ENCODE measurements at regions not wholly inside any gene's neighbourhood (a gene's known extent, or its start where the extent isn't known, plus 50 kb on each side); places are given as distances from the start of the nearest gene placed in this dataset.
"Not testable (repeated sequence)": the region's sequence is repeated elsewhere in the genome, so short reads cannot be mapped to it uniquely, and the experiment has no call there.

DNA sequence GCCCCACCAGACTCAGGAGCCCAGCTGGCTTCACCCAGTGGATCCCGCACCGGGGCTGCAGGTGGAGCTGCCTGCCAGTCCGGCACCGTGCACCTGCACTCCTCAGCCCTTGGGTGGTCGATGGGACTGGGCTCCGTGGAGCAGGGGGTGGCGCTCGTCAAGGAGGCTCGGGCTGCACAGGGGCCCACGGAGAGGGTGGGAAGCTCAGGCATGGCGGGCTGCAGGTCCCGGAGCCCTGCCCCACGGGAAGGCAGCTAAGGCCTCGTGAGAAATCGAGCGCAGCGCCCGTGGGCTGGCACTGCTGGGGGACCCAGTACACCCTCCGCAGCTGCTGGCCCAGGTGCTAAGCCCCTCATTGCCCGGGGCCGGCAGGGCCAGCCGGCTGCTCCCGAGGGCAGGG lies 766.1 kb downstream of the RAPGEF2 start:
- H3K4me1 ChIP-seq (ENCODE audit: control insufficient read depth in 1 of 2, insufficient read depth in 2 of 2, low read length in 2 of 2); H3K4me3 ChIP-seq (ENCODE audit: low read length in 2 of 2); intact Hi-C loops (cut with DNase I); H3K36me3 ChIP-seq (ENCODE audit: control insufficient read depth in 1 of 2, insufficient read depth in 2 of 2, low read length in 1 of 2); H3K9me3 ChIP-seq (ENCODE audit: control insufficient read depth, low read length); H3K27me3 ChIP-seq (ENCODE audit: control insufficient read depth in 1 of 2, insufficient read depth in 2 of 2, low read length in 1 of 2); H3K27ac ChIP-seq (ENCODE audit: low read depth in 1 of 2, low read length in 2 of 2); ATAC-seq (ENCODE audit: low FRiP score): not testable (repeated sequence)
- WGBS, 2 donors = 92 to 97% methylated on average over 19 to 23 of the region's 23 CpGs
- peak in 1 of 2 donors; percentile 63 for DNase-seq

DNA sequence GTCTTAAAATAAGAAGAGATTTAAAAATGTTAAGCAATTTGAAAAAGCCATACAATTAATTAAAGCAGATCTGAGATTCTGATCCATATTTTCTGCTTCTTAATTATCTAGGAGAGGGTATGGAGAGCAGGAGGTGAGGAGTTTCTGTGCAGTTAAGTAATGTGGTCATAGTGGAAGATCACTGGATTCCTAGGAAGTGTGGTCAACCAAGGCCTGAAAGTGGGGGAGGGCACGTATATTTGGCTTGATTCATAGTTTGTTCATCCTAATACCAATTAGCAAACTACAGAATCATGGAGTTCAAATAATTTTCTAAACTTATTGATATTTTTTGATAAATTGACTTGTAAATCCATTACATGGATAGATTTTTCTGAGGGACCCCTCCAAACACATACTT lies 768.3 kb downstream of the RAPGEF2 start:
- Histone ChIP-seq H3K27me3 (ENCODE audit: control insufficient read depth in 1 of 2, insufficient read depth in 2 of 2, low read length in 1 of 2) (no peaks in the 10 kb centered on the region), H3K4me3 (ENCODE audit: low read length in 2 of 2) (no peak overlapping the region), H3K4me1 (ENCODE audit: control insufficient read depth in 1 of 2, insufficient read depth in 2 of 2, low read length in 2 of 2) (no peaks in the 10 kb centered on the region), H3K36me3 (ENCODE audit: control insufficient read depth in 1 of 2, insufficient read depth in 2 of 2, low read length in 1 of 2) (no peaks in the 10 kb centered on the region), H3K9me3 (ENCODE audit: control insufficient read depth, low read length) (no peaks in the 10 kb centered on the region), H3K27ac (ENCODE audit: low read depth in 1 of 2, low read length in 2 of 2) (no peak overlapping the region)
- 86% methylated on average over 1 of the region's 1 CpG for WGBS, 2 donors
- intact Hi-C loops (cut with DNase I) = no loop called here
- no peak for DNase-seq
- ATAC-seq (ENCODE audit: low FRiP score) = no peak

DNA sequence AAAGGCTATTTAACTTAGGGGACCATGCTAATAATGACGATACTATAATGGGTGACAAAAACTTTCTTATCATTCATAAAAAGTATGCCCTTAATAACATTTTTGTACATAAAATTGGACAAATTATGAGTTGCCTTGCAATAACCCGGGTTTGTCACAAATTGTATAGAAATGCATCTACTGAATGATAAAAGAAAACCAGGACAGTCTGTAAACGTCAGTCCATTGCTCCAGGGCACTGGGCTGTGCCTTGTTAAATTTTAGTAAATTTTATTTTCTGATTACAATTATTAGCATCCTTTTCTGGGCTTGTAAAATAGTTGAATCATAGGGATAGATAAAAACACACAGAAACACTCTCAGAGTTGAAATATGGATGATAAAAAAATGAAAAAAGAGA lies 778.3 kb downstream of the RAPGEF2 start:
- Histone ChIP-seq H3K4me1 (ENCODE audit: control insufficient read depth in 1 of 2, insufficient read depth in 2 of 2, low read length in 2 of 2) (no peaks in the 10 kb centered on the region), H3K27me3 (ENCODE audit: control insufficient read depth in 1 of 2, insufficient read depth in 2 of 2, low read length in 1 of 2) (no peaks in the 10 kb centered on the region)
- no peak for ATAC-seq (ENCODE audit: low FRiP score)

DNA sequence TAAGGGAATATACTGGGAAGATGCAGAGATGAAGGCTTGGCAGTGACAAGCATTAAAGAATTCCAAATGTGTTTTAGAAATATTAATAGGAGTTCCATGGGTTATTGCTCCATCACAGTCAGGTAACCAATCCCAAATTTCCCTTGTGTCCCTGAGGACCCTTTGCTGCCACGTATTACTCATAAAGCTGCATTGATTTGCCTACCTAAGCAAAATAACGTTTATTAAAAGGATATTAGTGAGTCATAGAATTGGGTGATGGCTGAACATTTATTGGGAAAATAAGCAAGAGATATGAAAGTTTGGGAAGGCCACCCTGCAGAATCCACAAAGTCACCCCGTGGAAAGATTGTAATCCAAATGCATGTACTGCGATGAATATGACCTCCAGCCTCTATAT lies 782.1 kb downstream of the RAPGEF2 start:
- WGBS, 2 donors = 60 to 63% methylated on average over 4 of the region's 4 CpGs

More for the DNA sequence above, 778.3 kb downstream of the RAPGEF2 start:
- no peaks in the 10 kb centered on the region for H3K9me3 ChIP-seq (ENCODE audit: control insufficient read depth, low read length)
- intact Hi-C loops (cut with DNase I) = no loop called here
- no peak for DNase-seq
- H3K27ac ChIP-seq (ENCODE audit: low read depth in 1 of 2, low read length in 2 of 2) = no peak overlapping the region
- WGBS, 2 donors = 71 to 78% methylated on average over 3 of the region's 3 CpGs
- H3K4me3 ChIP-seq (ENCODE audit: low read length in 2 of 2) = no peak overlapping the region
- H3K36me3 ChIP-seq (ENCODE audit: control insufficient read depth in 1 of 2, insufficient read depth in 2 of 2, low read length in 1 of 2) = no peaks in the 10 kb centered on the region

DNA sequence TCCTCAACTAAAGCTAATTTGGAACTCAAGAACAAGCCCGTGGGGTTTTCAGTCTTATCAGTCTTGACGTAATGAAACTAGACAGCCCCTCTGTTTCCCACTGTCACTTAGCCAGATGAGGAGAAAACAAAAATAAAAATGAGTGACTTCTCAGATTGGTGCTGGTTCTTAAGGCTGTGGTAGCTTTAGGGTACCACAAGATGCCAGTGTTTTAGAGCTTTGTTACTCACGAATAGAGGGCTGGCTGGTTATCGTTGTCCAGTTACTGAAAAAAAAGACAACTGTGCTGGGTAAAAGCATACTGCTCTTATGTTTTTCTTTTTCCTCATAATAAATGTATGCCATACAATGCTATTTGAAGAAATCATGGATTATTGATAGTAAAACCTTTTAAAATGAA lies 796.7 kb downstream of the RAPGEF2 start:
- H3K27ac ChIP-seq (ENCODE audit: low read depth in 1 of 2, low read length in 2 of 2) = no peak overlapping the region
- no peaks in the 10 kb centered on the region for H3K4me1 ChIP-seq (ENCODE audit: control insufficient read depth in 1 of 2, insufficient read depth in 2 of 2, low read length in 2 of 2)
- H3K4me3 ChIP-seq (ENCODE audit: low read length in 2 of 2) = no peak overlapping the region
- no peaks in the 10 kb centered on the region for H3K27me3 ChIP-seq (ENCODE audit: control insufficient read depth in 1 of 2, insufficient read depth in 2 of 2, low read length in 1 of 2)
- ATAC-seq (ENCODE audit: low FRiP score) (no peak), DNase-seq (no peak)
- H3K9me3 ChIP-seq (ENCODE audit: control insufficient read depth, low read length) = no peaks in the 10 kb centered on the region
- intact Hi-C loops (cut with DNase I) = no loop called here
- 25 to 38% methylated on average over 4 of the region's 4 CpGs for WGBS, 2 donors
- H3K36me3 ChIP-seq (ENCODE audit: control insufficient read depth in 1 of 2, insufficient read depth in 2 of 2, low read length in 1 of 2) = no peaks in the 10 kb centered on the region

More for the DNA sequence above, 782.1 kb downstream of the RAPGEF2 start:
- no peaks in the 10 kb centered on the region for H3K36me3 ChIP-seq (ENCODE audit: control insufficient read depth in 1 of 2, insufficient read depth in 2 of 2, low read length in 1 of 2)
- no peaks in the 10 kb centered on the region for H3K9me3 ChIP-seq (ENCODE audit: control insufficient read depth, low read length)
- H3K4me1 ChIP-seq (ENCODE audit: control insufficient read depth in 1 of 2, insufficient read depth in 2 of 2, low read length in 2 of 2) = no peaks in the 10 kb centered on the region
- no peaks in the 10 kb centered on the region for H3K27me3 ChIP-seq (ENCODE audit: control insufficient read depth in 1 of 2, insufficient read depth in 2 of 2, low read length in 1 of 2)
- no peak for DNase-seq
- H3K27ac ChIP-seq (ENCODE audit: low read depth in 1 of 2, low read length in 2 of 2) = no peak overlapping the region
- intact Hi-C loops (cut with DNase I) = no loop called here
- no peak for ATAC-seq (ENCODE audit: low FRiP score)
- H3K4me3 ChIP-seq (ENCODE audit: low read length in 2 of 2) = no peak overlapping the region

DNA sequence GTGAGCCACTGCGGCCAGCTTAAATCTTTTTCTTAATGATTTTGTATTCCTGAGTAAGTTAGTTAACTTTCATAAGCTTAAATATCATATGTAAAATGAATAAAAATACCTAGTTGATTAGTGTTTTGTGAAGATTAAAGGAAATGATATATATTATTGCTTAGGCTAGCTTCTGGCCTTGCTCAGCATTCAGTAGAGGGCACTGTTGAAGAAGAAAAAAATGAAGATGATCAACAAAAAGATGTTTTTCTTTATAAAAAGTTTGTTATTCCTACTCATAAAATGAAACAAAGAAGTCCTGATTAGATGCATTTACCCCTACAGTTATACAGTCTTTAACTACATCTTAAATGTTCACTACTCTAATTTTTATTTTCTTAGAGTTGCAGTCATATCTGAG lies 797.7 kb downstream of the RAPGEF2 start:
- no peak overlapping the region for H3K4me3 ChIP-seq (ENCODE audit: low read length in 2 of 2)
- DNase-seq = no peak
- 93 to 97% methylated on average over 1 of the region's 1 CpG for WGBS, 2 donors

DNA sequence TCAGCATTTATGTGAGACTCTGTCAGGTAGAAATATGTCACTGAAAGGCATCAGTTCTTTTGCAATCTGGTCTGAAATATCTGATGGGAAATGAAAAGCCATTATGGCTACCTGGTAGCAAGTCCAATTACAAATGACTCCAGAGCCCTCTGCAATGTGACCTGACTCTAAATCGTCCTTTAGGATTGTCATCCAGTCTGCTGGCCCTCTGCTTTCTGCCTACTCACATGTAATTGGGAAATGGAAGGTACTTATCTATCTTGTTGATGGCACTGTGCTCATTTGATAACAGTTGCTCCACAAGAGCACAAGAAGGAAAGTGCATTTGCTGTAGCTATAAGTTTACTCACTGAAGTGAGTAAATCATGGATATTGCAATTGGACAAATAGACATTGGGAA lies 799.8 kb downstream of the RAPGEF2 start:
- ATAC-seq (ENCODE audit: low FRiP score) (no peak), DNase-seq (no peak)
- no peak overlapping the region for H3K4me3 ChIP-seq (ENCODE audit: low read length in 2 of 2)
- no peaks in the 10 kb centered on the region for H3K4me1 ChIP-seq (ENCODE audit: control insufficient read depth in 1 of 2, insufficient read depth in 2 of 2, low read length in 2 of 2)
- 0 to 28% methylated on average over 1 of the region's 1 CpG for WGBS, 2 donors
- no peaks in the 10 kb centered on the region for H3K36me3 ChIP-seq (ENCODE audit: control insufficient read depth in 1 of 2, insufficient read depth in 2 of 2, low read length in 1 of 2)
- intact Hi-C loops (cut with DNase I) = no loop called here
- no peaks in the 10 kb centered on the region for H3K9me3 ChIP-seq (ENCODE audit: control insufficient read depth, low read length)
- no peak overlapping the region for H3K27ac ChIP-seq (ENCODE audit: low read depth in 1 of 2, low read length in 2 of 2)
- no peaks in the 10 kb centered on the region for H3K27me3 ChIP-seq (ENCODE audit: control insufficient read depth in 1 of 2, insufficient read depth in 2 of 2, low read length in 1 of 2)

More for the DNA sequence above, 797.7 kb downstream of the RAPGEF2 start:
- H3K27me3 ChIP-seq (ENCODE audit: control insufficient read depth in 1 of 2, insufficient read depth in 2 of 2, low read length in 1 of 2) = no peaks in the 10 kb centered on the region
- no peak for ATAC-seq (ENCODE audit: low FRiP score)
- no peaks in the 10 kb centered on the region for H3K36me3 ChIP-seq (ENCODE audit: control insufficient read depth in 1 of 2, insufficient read depth in 2 of 2, low read length in 1 of 2)
- intact Hi-C loops (cut with DNase I) = no loop called here
- no peak overlapping the region for H3K27ac ChIP-seq (ENCODE audit: low read depth in 1 of 2, low read length in 2 of 2)
- H3K9me3 ChIP-seq (ENCODE audit: control insufficient read depth, low read length) = no peaks in the 10 kb centered on the region
- no peaks in the 10 kb centered on the region for H3K4me1 ChIP-seq (ENCODE audit: control insufficient read depth in 1 of 2, insufficient read depth in 2 of 2, low read length in 2 of 2)

DNA sequence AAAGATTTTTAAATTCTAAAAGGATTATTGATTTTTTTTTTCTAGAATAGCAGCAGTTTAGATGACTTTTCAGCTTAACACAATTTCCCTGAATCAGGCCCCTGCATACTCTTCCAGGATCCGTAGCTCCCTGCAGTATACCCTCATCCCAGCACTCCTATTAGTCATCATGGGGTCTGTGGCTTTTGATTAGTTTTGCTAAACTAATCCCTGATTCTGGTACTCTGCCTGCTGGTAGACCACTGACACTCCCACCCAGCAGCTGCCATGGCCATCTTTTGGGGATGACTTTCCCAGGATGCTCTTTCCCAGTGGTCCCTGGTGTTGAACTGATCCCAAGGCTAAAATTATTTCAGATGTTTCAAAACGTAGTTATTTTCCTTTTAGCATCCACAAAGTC lies 802.0 kb downstream of the RAPGEF2 start:
- intact Hi-C loops (cut with DNase I) = no loop called here

DNA sequence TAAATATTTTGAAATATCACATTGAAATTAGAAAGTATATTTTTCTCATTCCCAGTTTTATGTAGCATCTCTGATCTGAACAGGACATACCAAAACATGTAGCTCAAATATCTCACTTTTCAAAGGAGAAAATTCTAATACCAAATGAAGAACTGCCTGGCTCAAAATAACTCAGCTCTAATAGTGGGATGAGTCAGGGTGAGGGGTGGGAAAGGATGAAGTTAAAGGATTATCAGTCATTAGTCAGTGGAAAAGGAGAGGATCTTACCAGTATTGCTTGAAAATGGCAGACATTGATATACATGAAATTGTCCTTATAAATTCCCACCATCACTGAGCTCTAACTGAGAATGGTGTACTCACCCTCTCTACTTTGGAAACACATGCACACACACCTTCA lies 803.2 kb downstream of the RAPGEF2 start:
- peaks cover 5% of the 10 kb centered on the region for H3K9me3 ChIP-seq (ENCODE audit: control insufficient read depth, low read length)
- no peak overlapping the region for H3K27ac ChIP-seq (ENCODE audit: low read depth in 1 of 2, low read length in 2 of 2)
- no peak for DNase-seq
- no peaks in the 10 kb centered on the region for H3K27me3 ChIP-seq (ENCODE audit: control insufficient read depth in 1 of 2, insufficient read depth in 2 of 2, low read length in 1 of 2)
- H3K36me3 ChIP-seq (ENCODE audit: control insufficient read depth in 1 of 2, insufficient read depth in 2 of 2, low read length in 1 of 2) = no peaks in the 10 kb centered on the region
- H3K4me3 ChIP-seq (ENCODE audit: low read length in 2 of 2) = no peak overlapping the region
- no peaks in the 10 kb centered on the region for H3K4me1 ChIP-seq (ENCODE audit: control insufficient read depth in 1 of 2, insufficient read depth in 2 of 2, low read length in 2 of 2)
- no peak for ATAC-seq (ENCODE audit: low FRiP score)
- intact Hi-C loops (cut with DNase I) = no loop called here

More for the DNA sequence above, 802.0 kb downstream of the RAPGEF2 start:
- WGBS, 2 donors = 50 to 56% methylated on average over 2 of the region's 2 CpGs
- H3K4me3 ChIP-seq (ENCODE audit: low read length in 2 of 2) = no peak overlapping the region
- no peak for DNase-seq
- H3K4me1 ChIP-seq (ENCODE audit: control insufficient read depth in 1 of 2, insufficient read depth in 2 of 2, low read length in 2 of 2) = no peaks in the 10 kb centered on the region
- no peaks in the 10 kb centered on the region for H3K27me3 ChIP-seq (ENCODE audit: control insufficient read depth in 1 of 2, insufficient read depth in 2 of 2, low read length in 1 of 2)
- peaks cover 5% of the 10 kb centered on the region for H3K9me3 ChIP-seq (ENCODE audit: control insufficient read depth, low read length)
- no peak for ATAC-seq (ENCODE audit: low FRiP score)
- H3K36me3 ChIP-seq (ENCODE audit: control insufficient read depth in 1 of 2, insufficient read depth in 2 of 2, low read length in 1 of 2) = no peaks in the 10 kb centered on the region
- H3K27ac ChIP-seq (ENCODE audit: low read depth in 1 of 2, low read length in 2 of 2) = no peak overlapping the region
